ENCODE measurements at regions not wholly inside any gene's neighbourhood (a gene's known extent, or its start where the extent isn't known, plus 50 kb on each side); places are given as distances from the start of the nearest gene placed in this dataset.

DNA sequence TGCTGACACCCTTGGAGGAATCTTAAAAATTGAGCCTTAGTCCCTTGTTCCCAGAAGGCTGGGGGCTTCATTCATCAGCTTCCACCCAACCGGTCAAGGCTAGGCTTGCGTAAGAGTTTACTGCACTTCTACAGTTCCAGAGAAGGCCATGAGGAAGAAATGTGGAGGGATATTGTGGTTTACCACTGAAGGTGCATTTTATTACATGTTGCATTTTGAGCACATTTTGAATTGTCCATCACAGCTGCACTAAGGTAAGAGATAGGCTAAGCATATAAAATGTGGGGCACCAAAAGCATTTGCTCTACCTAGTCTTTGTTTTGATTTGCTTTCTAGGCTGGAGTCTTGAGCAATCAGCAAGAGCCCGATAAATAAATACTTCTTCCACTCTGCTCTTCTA is 167.1 kb upstream of the PAPPA start:
- DNase-seq (ENCODE audit: low spot score) = no peak

DNA sequence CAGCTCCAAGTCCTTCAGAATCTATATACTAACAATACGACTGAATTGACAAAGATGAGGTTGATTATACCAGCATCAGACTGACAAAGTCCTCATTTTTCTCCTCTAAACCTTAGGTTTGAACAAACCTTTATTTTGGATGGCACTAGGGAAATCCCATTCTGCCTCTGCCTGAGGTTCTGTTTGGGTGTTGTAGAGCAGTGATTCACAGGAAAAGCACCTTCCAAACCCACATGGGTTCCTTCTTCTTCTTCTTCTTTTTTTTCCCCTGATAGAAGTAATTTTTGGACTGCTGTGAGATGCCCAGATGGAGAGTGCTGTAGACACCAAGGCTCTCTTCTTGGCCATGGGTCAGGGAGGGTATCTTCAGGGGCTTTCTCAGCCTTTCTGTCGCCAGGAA is 164.9 kb upstream of the PAPPA start:
- no peak for DNase-seq (ENCODE audit: low spot score)

DNA sequence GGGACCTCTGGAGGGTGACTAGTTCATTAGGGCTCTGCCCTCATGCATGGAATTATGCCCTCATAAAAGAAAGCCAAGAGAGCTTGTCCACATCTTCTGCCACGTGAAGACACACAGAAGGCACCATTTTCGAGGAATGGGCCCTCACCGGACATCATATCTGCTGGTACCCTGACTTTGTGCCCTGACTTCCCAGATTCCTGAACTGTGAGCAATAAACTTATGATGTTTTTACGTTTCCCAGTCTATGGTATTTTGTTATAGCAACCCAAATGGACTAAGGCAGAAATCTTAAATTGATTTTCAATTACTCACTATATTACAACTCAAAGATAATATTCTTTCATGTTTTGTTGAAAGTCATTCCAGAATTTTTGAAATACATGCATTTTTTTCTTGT is 163.8 kb upstream of the PAPPA start:
- no peak for DNase-seq (ENCODE audit: low spot score)

DNA sequence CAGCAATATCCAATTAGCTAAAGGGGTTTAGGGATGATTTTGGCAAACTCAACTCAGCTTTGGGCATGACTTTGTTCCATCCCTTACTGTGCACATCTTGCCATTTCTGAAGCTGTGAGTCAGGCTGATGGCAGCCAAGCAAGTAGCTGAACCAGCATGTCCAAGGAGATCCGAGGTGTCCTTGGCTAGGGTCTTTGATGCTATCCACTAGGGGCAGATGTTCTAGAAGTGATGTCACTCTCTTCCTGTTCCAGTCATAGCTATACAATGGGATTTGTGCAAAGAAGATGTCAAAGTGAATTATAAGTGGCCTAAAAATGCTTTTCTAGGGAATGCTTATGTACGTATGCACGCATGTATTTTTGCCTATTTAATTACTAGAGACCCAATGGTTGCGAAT is 160.8 kb upstream of the PAPPA start:
- DNase-seq (ENCODE audit: low spot score) = peak; percentile 21

DNA sequence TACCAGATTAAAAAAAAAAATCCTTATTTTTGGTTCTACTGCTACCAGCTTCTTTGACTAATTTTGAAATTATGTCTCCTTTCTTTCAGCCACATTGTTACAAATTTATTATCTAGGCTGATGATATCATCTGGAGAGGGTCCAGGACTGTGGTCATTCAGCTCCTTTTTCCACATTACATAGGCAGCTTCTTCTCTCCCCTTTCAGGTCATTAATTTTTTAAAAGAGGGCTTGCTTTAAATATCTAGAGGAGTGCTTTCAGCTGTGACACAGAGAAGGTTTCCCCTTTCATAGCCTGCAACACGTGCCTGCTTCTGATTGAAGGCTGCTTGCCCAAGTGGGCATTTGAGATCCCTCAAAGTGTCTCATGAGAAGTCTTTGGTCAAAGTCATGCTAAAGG is 155.7 kb upstream of the PAPPA start:
- DNase-seq (ENCODE audit: low spot score) = peak; percentile 46

DNA sequence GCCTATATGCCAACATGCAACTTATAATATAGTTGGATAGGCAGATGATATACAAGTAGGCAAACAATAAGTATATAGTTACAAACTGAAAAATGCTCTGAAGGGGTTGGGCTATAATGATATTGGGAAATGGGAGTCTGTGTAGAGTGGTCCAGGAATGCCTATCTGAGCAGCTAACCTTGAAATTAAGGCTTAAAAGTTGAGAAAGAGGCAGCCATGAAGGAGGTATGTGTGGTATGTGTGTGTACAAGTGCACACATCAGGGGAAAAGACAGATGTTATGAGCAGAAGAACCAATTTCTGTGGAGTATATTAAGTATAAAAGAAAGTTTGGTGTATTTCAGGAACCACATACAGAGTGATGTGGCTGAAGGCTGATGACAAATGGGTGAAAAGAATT is 154.9 kb upstream of the PAPPA start:
- no peak for DNase-seq (ENCODE audit: low spot score)

DNA sequence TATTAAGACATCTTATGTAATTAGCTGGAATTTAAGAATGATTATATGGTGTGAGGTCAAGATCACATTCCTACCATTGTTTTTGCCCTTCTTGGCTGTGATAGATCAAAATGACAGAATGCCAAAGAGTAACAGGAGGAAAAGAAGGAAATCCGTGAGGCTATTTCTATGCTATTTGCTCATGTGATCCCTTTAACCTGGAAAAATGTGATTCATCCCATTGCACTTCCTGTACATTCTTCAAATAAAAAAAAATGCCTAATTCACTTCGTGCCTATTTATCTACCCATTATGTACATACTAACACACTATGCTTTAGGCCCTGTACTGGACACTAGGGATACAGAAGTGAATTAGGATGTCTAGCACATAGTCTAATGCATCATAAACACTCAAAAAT is 154.1 kb upstream of the PAPPA start:
- no peak for DNase-seq (ENCODE audit: low spot score)

DNA sequence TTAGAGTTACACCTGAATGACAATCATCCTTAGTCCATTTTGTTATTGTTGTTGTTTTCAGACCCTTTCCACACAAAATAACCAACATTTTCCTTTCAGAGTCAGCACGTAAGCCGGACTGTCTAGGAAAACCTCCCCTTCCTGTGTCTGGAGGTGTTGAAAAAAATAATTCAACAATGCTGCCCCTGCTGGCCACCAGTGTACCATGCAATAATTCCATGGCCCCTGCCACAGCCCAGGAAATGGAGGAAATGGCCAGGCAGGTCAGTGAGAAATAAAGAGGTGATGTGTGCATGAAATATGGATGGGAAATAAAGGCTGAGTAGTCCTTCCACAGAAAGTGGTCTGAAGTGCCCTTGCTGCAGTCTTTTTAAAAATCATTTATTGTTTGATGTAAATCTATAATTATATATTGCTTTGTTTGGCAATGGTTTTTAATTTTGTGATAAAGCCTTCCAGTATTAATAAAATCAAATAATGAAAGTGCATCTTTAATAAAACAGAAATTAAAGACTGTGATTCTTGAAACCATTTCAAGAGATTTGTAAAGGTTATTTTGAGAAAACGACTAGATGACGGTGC is 152.8 kb upstream of the PAPPA start:
- DNase-seq (ENCODE audit: low spot score) = no peak

DNA sequence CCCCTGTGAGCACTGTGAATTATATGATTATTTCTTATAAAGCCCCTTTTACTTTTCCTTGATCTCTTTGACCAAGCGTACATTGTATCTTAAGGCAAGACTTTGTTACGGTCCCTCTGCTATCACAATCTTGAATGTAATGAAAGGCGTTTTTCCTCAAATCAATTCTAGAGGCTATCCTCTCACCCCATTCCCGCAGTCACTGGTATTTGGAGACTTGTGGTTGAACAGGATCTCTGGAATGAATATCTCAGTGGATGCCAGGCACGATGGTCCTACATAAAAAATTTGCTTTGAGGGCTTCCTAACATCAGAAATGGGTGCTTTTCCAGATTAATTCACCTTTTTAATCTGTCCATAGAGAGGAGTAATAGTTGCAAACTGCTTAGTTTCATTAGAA is 151.4 kb upstream of the PAPPA start:
- DNase-seq (ENCODE audit: low spot score) = no peak

DNA sequence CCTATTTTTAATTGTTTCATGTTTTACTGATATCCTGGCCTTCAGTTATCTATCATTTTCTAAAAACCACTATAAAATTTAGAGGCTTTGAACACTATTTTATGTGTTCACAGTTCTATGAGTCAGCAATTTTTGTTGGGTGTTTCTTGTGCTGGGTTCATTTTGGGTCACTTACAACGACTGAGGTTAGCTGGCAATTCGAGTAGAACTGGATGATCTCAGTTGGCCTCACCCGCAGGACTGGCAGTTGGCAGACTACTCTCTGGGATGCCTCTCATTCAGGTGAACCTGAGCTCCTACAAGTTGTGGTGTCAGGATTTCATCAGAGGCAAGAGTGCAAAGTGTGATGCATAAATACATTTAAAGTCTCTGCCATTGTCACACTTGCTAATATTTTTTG is 151.0 kb upstream of the PAPPA start:
- DNase-seq (ENCODE audit: low spot score) = peak; percentile 34

DNA sequence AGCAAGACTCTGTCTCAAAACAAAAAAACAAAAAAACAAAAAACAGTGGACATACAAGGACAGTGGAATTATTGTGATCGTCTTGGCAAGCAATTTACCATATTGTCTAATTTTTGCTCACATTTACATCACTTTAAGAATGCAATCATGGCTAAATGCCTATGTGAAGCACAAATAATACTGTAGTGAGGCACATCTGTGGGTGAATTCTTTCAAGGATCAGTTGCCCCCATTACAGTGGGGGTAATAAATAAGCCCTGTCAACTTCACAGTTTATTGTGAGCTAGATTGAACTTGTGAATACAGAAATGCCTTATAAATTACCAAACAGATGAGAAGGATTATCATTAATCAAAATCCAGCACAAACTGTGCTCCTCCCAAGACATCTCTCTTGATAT is 150.2 kb upstream of the PAPPA start:
- DNase-seq (ENCODE audit: low spot score) = no peak

DNA sequence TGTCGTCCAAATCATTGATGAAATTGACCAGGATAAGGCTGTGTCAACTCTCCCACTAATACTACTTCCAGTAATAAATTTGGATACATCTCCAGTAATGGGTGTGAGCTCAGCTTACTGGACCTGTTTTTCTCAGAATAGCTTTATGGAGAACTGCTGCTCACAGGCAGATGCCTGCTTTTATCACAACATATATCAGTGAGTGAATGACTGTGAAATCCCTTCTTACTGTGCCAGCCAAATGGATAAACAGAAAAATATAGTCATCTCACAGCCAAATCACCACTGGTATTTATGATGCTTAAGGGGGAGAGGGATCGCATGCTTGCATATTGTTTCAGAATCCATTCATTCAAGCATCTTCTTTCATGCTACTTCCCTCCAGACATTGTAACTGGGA is 148.4 kb upstream of the PAPPA start:
- no peak for DNase-seq (ENCODE audit: low spot score)

DNA sequence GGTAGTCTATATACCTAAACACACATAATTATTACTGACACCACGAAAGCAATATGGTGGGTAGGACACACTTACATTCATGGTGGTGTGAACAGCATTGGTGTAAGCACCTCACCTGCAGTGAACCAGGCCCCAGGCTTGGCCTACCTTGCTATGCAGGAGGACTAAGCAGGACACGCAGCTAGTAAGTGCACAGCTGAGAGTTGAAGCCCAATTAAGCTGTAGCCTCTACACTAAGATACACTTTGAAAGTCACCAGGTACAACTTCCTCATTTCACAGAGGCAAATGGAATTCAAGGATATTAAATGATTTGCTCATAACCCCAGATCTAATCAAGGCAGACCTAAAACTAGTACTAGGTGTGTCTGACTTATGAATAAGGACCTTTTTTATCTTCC is 145.8 kb upstream of the PAPPA start:
- no peak for DNase-seq (ENCODE audit: low spot score)

DNA sequence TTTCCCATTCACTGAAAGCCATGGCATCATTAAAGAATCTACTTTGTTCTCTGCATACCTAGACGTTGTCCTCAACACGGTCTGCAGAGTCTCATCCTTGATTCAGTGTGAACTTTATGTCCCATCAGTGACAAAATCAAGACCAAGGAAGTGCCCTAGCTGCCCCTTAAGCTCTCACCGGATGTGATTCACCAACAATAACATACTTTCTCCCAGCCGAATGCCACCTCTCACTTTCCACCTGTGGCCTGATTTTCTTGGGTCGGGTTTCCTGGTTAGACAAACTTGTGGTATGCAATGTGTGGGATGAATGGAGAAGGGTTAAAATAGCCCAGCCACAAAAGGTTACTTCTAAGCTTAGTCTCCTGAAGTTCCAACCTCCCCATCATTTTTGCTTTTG is 145.3 kb upstream of the PAPPA start:
- DNase-seq (ENCODE audit: low spot score) = no peak

DNA sequence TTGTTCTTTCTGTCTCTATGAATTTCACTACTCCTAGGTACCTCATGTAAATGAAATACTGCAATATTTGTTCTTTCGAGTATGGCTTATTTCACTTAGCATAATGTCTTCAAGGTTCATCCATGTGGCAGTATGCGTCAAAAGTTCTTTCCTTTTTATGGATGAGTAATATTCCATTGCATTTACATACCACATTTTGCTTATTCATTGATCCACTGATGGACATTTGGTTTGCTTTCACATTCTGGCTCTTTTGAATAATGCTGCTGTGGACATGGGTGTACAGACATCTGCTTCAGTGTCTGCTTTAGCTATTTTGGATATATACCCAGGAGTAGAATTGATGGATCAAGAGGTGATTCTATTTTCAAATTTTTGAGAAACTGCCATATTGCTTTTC is 144.2 kb upstream of the PAPPA start:
- no peak for DNase-seq (ENCODE audit: low spot score)

DNA sequence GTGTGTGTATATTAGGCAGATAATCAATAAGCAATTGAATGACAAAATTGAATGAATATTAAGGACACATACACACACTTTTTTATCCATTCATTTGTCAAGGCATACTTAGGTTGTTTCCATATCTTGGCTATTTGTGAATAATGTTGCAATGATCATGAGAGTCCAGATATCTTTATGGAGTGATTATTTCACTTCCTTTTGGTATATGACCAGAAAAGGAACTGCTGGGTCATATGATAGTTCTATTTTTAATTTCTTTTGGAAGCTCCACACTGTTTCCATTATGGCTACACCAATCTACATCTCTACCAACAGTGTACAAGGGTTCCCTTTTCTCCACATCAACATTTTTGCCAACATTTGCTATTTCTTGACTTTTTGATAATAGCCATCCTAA is 137.7 kb upstream of the PAPPA start:
- no peak for DNase-seq (ENCODE audit: low spot score)

DNA sequence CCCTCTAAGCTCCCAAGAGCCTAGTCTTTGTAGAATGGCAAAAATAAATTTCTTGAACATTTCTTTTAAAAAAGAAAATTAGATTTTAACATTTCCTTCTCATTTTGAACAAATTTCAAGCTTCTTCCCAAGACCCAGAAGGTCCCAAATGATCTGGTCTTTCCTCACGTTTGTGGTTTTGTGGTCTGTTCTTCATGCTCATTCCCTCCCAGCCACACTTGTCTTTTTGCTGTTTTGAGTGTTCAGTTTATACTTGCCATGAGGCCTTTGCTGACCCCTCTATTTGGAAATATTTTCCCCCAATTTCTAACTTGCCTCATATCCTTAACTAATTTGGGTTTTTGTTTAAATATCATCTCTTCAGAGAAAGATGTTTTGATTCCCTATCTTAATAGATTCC is 133.4 kb upstream of the PAPPA start:
- no peak for DNase-seq (ENCODE audit: low spot score)

DNA sequence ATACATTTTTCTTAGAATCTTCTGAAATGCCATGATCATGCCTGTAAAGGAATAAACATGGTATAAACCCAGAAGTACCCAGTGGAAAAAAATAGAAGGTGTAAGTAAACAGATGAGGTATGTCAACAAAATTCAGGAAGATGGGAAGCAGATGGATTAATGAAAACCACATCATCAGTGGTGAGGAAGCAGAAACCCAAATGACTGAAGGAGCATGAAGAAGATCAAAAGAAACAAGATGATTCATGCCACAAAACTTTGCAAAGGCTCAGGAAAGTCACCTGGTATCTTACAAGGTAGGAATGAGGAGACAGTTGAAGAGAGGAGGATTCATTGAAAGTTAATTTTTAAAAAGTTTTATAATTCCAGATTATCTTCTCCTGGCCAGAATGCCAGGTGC is 132.8 kb upstream of the PAPPA start:
- no peak for DNase-seq (ENCODE audit: low spot score)

DNA sequence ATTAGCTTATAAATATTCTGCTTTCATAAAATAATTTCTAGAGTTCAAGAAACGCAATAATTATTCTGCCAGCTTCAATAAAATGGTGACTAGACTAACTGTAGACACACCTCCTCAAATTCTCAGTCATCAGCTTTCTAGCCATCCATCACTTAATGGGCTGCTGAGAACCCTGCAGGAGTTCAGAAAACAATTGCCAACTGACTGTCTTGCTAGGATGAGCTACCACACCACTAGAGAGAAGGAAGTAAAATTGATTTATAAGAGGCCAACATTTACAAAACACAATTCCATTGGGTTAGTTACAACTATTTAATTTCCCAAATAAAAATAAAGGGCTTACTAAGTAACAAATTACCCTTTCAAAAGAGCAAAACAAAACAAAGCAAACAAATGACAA is 126.5 kb upstream of the PAPPA start:
- peak; percentile 16 for DNase-seq (ENCODE audit: low spot score)

DNA sequence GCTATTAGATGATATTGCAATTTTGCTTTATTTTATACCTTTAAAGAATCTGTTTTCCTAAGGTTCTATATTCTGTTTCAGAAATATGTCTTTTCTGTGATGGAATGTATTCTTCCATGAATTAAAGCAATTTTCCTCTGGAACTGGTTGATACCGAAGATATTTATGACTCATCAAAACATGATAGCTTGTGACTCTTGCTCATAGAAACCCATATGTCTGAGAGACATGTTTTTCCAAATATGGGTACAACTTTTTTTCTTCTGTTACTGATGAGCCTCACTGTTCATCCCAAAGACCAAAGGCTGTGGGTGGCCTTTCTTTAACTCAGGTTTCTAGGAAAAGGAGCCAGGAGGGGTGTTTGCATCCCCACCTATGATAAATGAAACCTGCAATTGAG is 126.1 kb upstream of the PAPPA start:
- peak; percentile 52 for DNase-seq (ENCODE audit: low spot score)

DNA sequence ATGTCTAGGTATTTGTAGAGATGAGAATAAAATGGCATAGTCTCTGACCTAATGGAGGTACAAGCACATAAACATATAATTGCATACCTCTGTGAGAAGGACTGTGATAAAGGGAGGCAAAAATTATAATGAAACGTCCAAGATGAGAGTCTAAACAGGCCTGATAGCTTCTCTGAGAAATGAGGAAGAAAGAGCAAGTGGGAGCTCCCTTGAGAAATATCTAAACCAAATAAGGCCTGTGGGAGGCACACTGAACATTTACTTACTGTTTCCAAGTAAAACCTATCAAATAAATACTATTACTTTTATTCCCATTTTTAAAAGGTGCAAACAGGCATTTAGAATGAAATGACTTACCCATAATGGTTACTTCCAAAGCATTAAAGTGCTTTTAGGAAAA is 125.6 kb upstream of the PAPPA start:
- no peak for DNase-seq (ENCODE audit: low spot score)

DNA sequence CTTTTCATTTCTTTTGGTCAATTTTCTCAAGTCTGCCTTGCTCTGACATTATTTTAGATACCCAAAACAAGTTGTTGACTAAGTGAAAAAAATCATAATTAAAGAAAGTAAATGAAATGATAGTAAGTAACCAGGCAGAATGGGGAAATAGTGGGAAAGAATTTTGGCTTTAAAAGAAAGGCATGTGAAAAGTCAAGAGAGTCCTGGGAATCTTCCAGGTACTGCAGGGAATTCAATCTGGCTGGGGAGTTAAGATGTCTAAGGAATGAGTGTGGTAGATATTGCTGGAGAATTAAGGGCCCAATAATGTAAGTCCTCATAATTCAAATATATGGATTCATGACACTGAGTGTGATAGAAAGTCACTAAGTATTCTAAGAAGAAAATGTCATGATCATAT is 123.1 kb upstream of the PAPPA start:
- no peak for DNase-seq (ENCODE audit: low spot score)

DNA sequence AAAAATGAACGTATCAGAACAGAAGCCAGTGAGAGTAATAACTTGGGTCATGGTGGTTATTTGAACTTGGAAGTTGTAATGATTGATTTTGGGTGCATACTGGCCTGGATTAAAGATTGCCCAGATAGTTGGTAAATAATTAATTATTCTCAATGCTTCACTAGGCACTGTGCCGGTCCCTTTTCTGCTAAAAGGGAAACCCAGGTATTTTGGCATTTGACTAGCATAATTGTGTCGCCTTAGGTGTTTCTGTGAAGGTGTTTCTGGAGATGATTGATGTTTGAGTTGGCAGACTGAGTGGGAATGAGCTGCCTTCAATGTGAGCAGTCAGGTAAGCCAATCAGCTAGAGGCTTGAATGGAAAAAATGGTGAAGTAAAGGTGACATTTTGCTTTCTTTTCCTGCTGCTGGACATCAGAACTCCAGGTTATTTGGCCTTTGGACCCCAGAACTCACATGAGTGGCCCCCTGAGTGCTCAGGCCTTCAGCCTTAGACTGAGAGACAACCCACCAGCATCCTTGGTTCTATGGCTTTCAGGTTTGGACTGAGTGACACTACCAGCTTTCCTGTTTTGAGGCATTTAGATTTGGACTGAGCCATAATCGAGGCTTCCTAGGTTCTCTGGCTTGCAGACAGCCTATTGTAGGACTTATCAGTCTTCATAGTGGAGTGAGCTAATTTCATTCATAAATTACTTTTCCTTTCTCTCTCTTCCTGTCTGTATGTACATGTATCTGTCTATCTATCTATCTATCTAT is 120.7 kb upstream of the PAPPA start:
- DNase-seq (ENCODE audit: low spot score) = no peak

DNA sequence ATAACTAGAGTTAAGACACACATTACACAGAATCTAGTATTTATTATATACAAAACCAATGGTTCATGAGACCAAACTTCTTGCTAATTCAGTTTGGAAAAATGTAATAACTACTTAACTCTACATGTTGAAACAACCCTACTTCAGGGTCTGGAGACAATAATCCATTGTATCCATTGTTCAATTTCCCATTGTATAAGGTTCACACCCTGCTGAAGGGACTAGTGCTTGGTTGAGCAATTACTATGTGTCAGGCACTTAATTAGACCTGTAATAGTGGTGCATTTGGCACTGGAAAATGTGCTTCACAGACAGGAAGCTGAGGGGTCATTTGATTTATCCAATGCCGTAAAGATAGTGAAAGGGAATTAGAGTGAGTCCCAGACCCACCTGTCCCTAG is 114.3 kb upstream of the PAPPA start:
- DNase-seq (ENCODE audit: low spot score) = no peak

Data from AG20443 (cell line).